OCI-LY1 (cell line): ENCODE measurements at regions not wholly inside any gene's neighbourhood (a gene's known extent, or its start where the extent isn't known, plus 50 kb on each side); places are given as distances from the start of the nearest gene placed in this dataset.
A peak's percentile ranks its signal among the peaks of the same experiment; 100 is the strongest.

Source experiments
- H2AFZ ChIP-seq: fragments of 200-600 bp; sonication (generic), shearing (Covaris generic); 2 replicates; pipeline ENCODE4 v1.6.0; 2014; ENCODE audit warnings: antibody characterized with exemption, mild to moderate bottlenecking, low read length
- H3F3A ChIP-seq: fragments of 200-600 bp; sonication (generic), shearing (Covaris generic); 2 replicates; pipeline ENCODE4 v1.6.0; 2014; ENCODE audit warnings: mild to moderate bottlenecking, antibody characterized with exemption, low read length, moderate library complexity; ENCODE audit not compliant: insufficient read depth
- H3K27ac ChIP-seq: fragments of 200-600 bp; sonication (generic); 2 replicates; pipeline ENCODE4 v1.5.1; 2014; ENCODE audit warnings: low read length, mixed run types, mild to moderate bottlenecking, low read depth; ENCODE audit not compliant: poor library complexity, severe bottlenecking
- H3K27me3 ChIP-seq: fragments of 200-600 bp; sonication (generic); 2 replicates; pipeline ENCODE4 v1.6.0; 2014; ENCODE audit warnings: antibody characterized with exemption, mild to moderate bottlenecking, low read length, moderate library complexity; ENCODE audit not compliant: insufficient read depth
- H3K36me3 ChIP-seq: fragments of 200-600 bp; sonication (generic); 2 replicates; pipeline ENCODE4 v1.6.1; 2014; ENCODE audit warnings: mild to moderate bottlenecking, antibody characterized with exemption, low read length, moderate library complexity, mixed read lengths; ENCODE audit not compliant: insufficient read depth
- H3K4me1 ChIP-seq: fragments of 200-600 bp; sonication (generic); 2 replicates; pipeline ENCODE4 v1.5.1; 2014; ENCODE audit warnings: mild to moderate bottlenecking, low read length, moderate library complexity; ENCODE audit not compliant: insufficient read depth, severe bottlenecking
- H3K4me2 ChIP-seq: fragments of 200-600 bp; sonication (generic), shearing (Covaris generic); 2 replicates; pipeline ENCODE4 v1.6.1; 2014; ENCODE audit warnings: low read length
- H3K4me3 ChIP-seq: fragments of 200-600 bp; sonication (generic); 2 replicates; pipeline ENCODE4 v1.5.1; 2014; ENCODE audit warnings: low read length, low read depth, mild to moderate bottlenecking, mixed read lengths; ENCODE audit not compliant: poor library complexity, severe bottlenecking
- H3K79me2 ChIP-seq: fragments of 200-600 bp; shearing (Covaris generic); 2 replicates; pipeline ENCODE4 v1.6.1; 2016; ENCODE audit warnings: mixed run types, low read length, mixed read lengths; ENCODE audit not compliant: insufficient read depth
- H3K9ac ChIP-seq: fragments of 200-600 bp; sonication (generic), shearing (Covaris generic); 2 replicates; pipeline ENCODE4 v1.6.1; 2014; ENCODE audit warnings: mild to moderate bottlenecking, low read length, mixed read lengths
- H3K9me2 ChIP-seq: fragments of 200-600 bp; sonication (generic), shearing (Covaris generic); 2 replicates; pipeline ENCODE4 v1.6.1; 2014; ENCODE audit warnings: low read depth, mild to moderate bottlenecking, low read length, mixed read lengths
- H3K9me3 ChIP-seq: fragments of 200-600 bp; shearing (Covaris generic); 2 replicates; pipeline ENCODE4 v1.6.1; 2014; ENCODE audit warnings: low read length, mixed read lengths
- H4K20me1 ChIP-seq: fragments of 200-600 bp; sonication (generic), shearing (Covaris generic); 2 replicates; pipeline ENCODE4 v1.6.0; 2016; ENCODE audit warnings: mild to moderate bottlenecking, low read length; ENCODE audit not compliant: insufficient read depth
- CTCF ChIP-seq: fragments of 200-600 bp; sonication (generic), shearing (Covaris generic); IDR thresholded peaks from 2 replicates; pipeline ENCODE4 v1.5.1; 2017; ENCODE audit warnings: mild to moderate bottlenecking, antibody characterized with exemption, low read length, moderate library complexity, mixed read lengths
- EZH2 ChIP-seq: fragments of 200-600 bp; sonication (generic), shearing (Covaris generic); IDR thresholded peaks from 2 replicates; pipeline ENCODE4 v1.8.0; 2017; ENCODE audit warnings: borderline replicate concordance, mixed run types, mild to moderate bottlenecking, antibody characterized with exemption, low read length, moderate library complexity, mixed read lengths

- no peaks in the 10 kb centered on the region; the same call in 1 of the 2 replicates for H3F3A ChIP-seq
- TF ChIP-seq CTCF (no peak), EZH2 (no peak)
- no peak overlapping the region for H3K27ac ChIP-seq
- no peaks in the 10 kb centered on the region for H3K9me2 ChIP-seq
- H3K79me2 ChIP-seq = no peaks in the 10 kb centered on the region
- H2AFZ ChIP-seq = no peak overlapping the region
- no peaks in the 10 kb centered on the region for H3K36me3 ChIP-seq
- H3K9ac ChIP-seq = no peak overlapping the region
- H3K4me2 ChIP-seq = no peak overlapping the region
- H3K4me1 ChIP-seq = no peaks in the 10 kb centered on the region
- H3K9me3 ChIP-seq = no peaks in the 10 kb centered on the region
- no peaks in the 10 kb centered on the region for H3K27me3 ChIP-seq
- H4K20me1 ChIP-seq = no peaks in the 10 kb centered on the region
- H3K4me3 ChIP-seq = no peak overlapping the region
These were observed 109.5 kb upstream of the TMC3 start for GRCh38 chr15:81483496-81483895.

- no peaks in the 10 kb centered on the region for H3K4me1 ChIP-seq
These were observed 107.3 kb upstream of the TMC3 start for GRCh38 chr15:81481346-81481745.

DNA sequence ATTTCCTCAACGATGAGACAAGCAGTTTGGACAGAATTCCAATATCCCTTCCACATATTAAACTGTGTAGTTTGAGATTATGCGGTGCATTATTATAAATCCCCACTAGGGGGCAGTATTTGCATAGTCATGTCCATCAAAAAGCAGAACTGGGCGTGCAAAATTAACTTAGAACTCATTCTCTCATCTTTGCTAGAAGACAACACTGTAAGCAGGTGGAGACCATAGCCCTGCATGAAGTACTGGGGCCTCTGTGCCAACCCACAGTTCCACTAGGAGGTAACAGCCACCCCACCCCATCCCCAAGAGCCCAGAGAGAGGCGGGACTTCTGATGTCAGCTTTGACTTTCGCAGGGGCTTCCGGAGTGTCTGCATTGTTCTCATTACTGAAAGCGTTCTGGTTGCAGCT lies 106.6 kb upstream of the TMC3 start:
- Histone ChIP-seq H3K9me2 (no peaks in the 10 kb centered on the region), H4K20me1 (no peaks in the 10 kb centered on the region), H2AFZ (no peak overlapping the region), H3K27me3 (no peaks in the 10 kb centered on the region), H3K79me2 (no peaks in the 10 kb centered on the region), H3K4me2 (no peak overlapping the region), H3K9ac (no peak overlapping the region), H3K27ac (no peak overlapping the region), H3F3A (no peaks in the 10 kb centered on the region; the same call in 1 of the 2 replicates), H3K4me1 (no peaks in the 10 kb centered on the region), H3K4me3 (no peak overlapping the region), H3K9me3 (no peaks in the 10 kb centered on the region), H3K36me3 (no peaks in the 10 kb centered on the region)
- peak; percentile 83 for TF ChIP-seq CTCF
- TF ChIP-seq EZH2 = no peak

More at GRCh38 chr15:81481346-81481745, 107.3 kb upstream of the TMC3 start:
- Histone ChIP-seq H3K27me3 (no peaks in the 10 kb centered on the region), H3K9me2 (no peaks in the 10 kb centered on the region), H3K27ac (no peak overlapping the region), H3K4me3 (no peak overlapping the region), H3K9ac (no peak overlapping the region), H2AFZ (no peak overlapping the region), H3K4me2 (no peak overlapping the region), H3F3A (no peaks in the 10 kb centered on the region; the same call in 1 of the 2 replicates), H3K79me2 (no peaks in the 10 kb centered on the region), H3K9me3 (no peaks in the 10 kb centered on the region), H4K20me1 (no peaks in the 10 kb centered on the region), H3K36me3 (no peaks in the 10 kb centered on the region)
- TF ChIP-seq CTCF = no peak
- no peak for TF ChIP-seq EZH2
